PC-9 (cell line): ENCODE measurements at regions not wholly inside any gene's neighbourhood (a gene's known extent, or its start where the extent isn't known, plus 50 kb on each side); places are given as distances from the start of the nearest gene placed in this dataset.

ENCODE experiments used
- BruUV-seq: library from RNA; stranded (reverse); fragments of 400-500 nt; replicated peaks from 2 replicates; lab custom pipeline; 2021; lab: Mats Ljungman, UMichigan
- CTCF ChIA-PET: fragments of 300-600 bp; sonication (Branson Sonifier 250); formaldehyde crosslinking; loops from one replicate; lab custom pipeline; 2022; ENCODE audit warnings: antibody characterized with exemption; lab: Charles Lee
- POLR2A ChIA-PET: fragments of 300-600 bp; sonication (Branson Sonifier 250); formaldehyde crosslinking; loops from one replicate; lab custom pipeline; 2022; ENCODE audit warnings: antibody characterized with exemption; ENCODE audit not compliant: unreplicated experiment; lab: Charles Lee
- DNase-seq, 2 experiments: peaks; one replicate each; pipeline versions ENCODE4 v3.0.0 to v3.0.0-alpha.2; 2015 to 2022; ENCODE audit warnings: mixed read lengths in 1 of 2
- H2AFZ ChIP-seq: fragments of 200-600 bp; sonication (generic); 2 replicates; pipeline ENCODE4 v1.8.1; 2017; ENCODE audit warnings: antibody characterized with exemption
- H3F3A ChIP-seq: fragments of 200-600 bp; sonication (generic); 2 replicates; pipeline ENCODE4 v1.8.1; 2017; ENCODE audit warnings: antibody characterized with exemption, mild to moderate bottlenecking, low read depth; ENCODE audit not compliant: insufficient read depth
- H3K27ac ChIP-seq: fragments of 200-600 bp; sonication (generic); 2 replicates; pipeline ENCODE4 v1.6.1; 2016; ENCODE audit warnings: mixed run types
- H3K27me3 ChIP-seq: fragments of 200-600 bp; sonication (generic); 2 replicates; pipeline ENCODE4 v1.6.1; 2016; ENCODE audit warnings: low read depth, mixed run types; ENCODE audit not compliant: insufficient read depth
- H3K36me3 ChIP-seq: fragments of 200-600 bp; sonication (generic); 2 replicates; pipeline ENCODE4 v1.6.1; 2016; ENCODE audit warnings: low read depth, mixed run types
- H3K4me1 ChIP-seq: fragments of 200-600 bp; sonication (generic); replicated peaks from 2 replicates; pipeline ENCODE4 v1.6.1; 2016; ENCODE audit warnings: mixed run types; ENCODE audit not compliant: insufficient read depth
- H3K4me2 ChIP-seq: fragments of 200-600 bp; sonication (generic); 2 replicates; pipeline ENCODE4 v1.6.1; 2017; ENCODE audit warnings: mixed run types
- H3K4me3 ChIP-seq: fragments of 200-600 bp; sonication (generic); 2 replicates; pipeline ENCODE4 v1.6.1; 2016; ENCODE audit warnings: mixed run types
- H3K79me2 ChIP-seq: fragments of 200-600 bp; sonication (generic); 2 replicates; pipeline ENCODE4 v1.6.1; 2017; ENCODE audit warnings: low read depth, mixed run types
- H3K9me2 ChIP-seq: fragments of 200-600 bp; sonication (generic); 2 replicates; pipeline ENCODE4 v1.8.1; 2017; ENCODE audit warnings: mild to moderate bottlenecking; ENCODE audit not compliant: insufficient read depth
- H3K9me3 ChIP-seq: fragments of 200-600 bp; sonication (generic); 2 replicates; pipeline ENCODE4 v1.8.1; 2016; ENCODE audit warnings: low read depth; ENCODE audit not compliant: insufficient read depth
- H4K20me1 ChIP-seq: fragments of 200-600 bp; sonication (generic); 2 replicates; pipeline ENCODE4 v1.8.1; 2017; ENCODE audit not compliant: insufficient read depth
- CTCF ChIP-seq: fragments of 200-600 bp; sonication (generic); conservative IDR thresholded peaks from 2 replicates; pipeline ENCODE4 v1.6.1; 2017; ENCODE audit warnings: mixed run types, antibody characterized with exemption, mild to moderate bottlenecking, moderate library complexity
- EZH2 ChIP-seq: fragments of 200-600 bp; sonication (generic); IDR thresholded peaks from 2 replicates; pipeline ENCODE4 v1.8.0; 2017; ENCODE audit warnings: antibody characterized with exemption, low read depth
- intact Hi-C: fragments of 100-400 bp; cut with micrococcal nuclease; formaldehyde crosslinking; loops from one replicate; pipeline ENCODE4 v1.10.0; 2022; ENCODE audit not compliant: unreplicated experiment

GRCh38 chr21:27681038-27681437 lies 714.1 kb upstream of the ADAMTS5 start:
- no peak overlapping the region for H2AFZ ChIP-seq
- no peaks in the 10 kb centered on the region for H4K20me1 ChIP-seq
- H3K4me2 ChIP-seq: no peak overlapping the region
- H3K27ac ChIP-seq: no peak overlapping the region
- no peak overlapping the region for H3K4me3 ChIP-seq
- no TSS peak for BruUV-seq
- TF ChIP-seq CTCF: no peak
- no peak for TF ChIP-seq EZH2
- ChIA-PET CTCF (no interaction called here), POLR2A (no interaction called here)
- H3K9me2 ChIP-seq: no peaks in the 10 kb centered on the region
- H3K4me1 ChIP-seq: no peaks in the 10 kb centered on the region
- H3K27me3 ChIP-seq: no peaks in the 10 kb centered on the region
- intact Hi-C loops: no loop called here
- H3F3A ChIP-seq: no peaks in the 10 kb centered on the region
- no peaks in the 10 kb centered on the region for H3K79me2 ChIP-seq
- no peaks in the 10 kb centered on the region for H3K36me3 ChIP-seq
- no peaks in the 10 kb centered on the region for H3K9me3 ChIP-seq
- no peak for DNase-seq

GRCh38 chr21:27680181-27680580 lies 713.3 kb upstream of the ADAMTS5 start:
- TF ChIP-seq EZH2 (no peak), CTCF (no peak)
- DNase-seq: no peak
- H3K79me2 ChIP-seq: no peaks in the 10 kb centered on the region
- H3K4me3 ChIP-seq: no peak overlapping the region
- H2AFZ ChIP-seq: no peak overlapping the region
- no peaks in the 10 kb centered on the region for H3K9me3 ChIP-seq
- no TSS peak for BruUV-seq
- H3K27ac ChIP-seq: no peak overlapping the region
- no peaks in the 10 kb centered on the region for H3F3A ChIP-seq
- ChIA-PET CTCF (no interaction called here), POLR2A (no interaction called here)
- H4K20me1 ChIP-seq: no peaks in the 10 kb centered on the region
- no peaks in the 10 kb centered on the region for H3K4me1 ChIP-seq
- no peaks in the 10 kb centered on the region for H3K9me2 ChIP-seq
- intact Hi-C loops: no loop called here
- H3K27me3 ChIP-seq: no peaks in the 10 kb centered on the region
- H3K36me3 ChIP-seq: no peaks in the 10 kb centered on the region
- no peak overlapping the region for H3K4me2 ChIP-seq

GRCh38 chr21:27678511-27678910 lies 711.6 kb upstream of the ADAMTS5 start:
- no peaks in the 10 kb centered on the region for H3K36me3 ChIP-seq
- H3K27ac ChIP-seq: no peak overlapping the region
- POLR2A ChIA-PET: no interaction called here
- no peaks in the 10 kb centered on the region for H3K4me1 ChIP-seq
- CTCF ChIA-PET: no interaction called here
- intact Hi-C loops: no loop called here
- no peaks in the 10 kb centered on the region for H4K20me1 ChIP-seq
- no peak overlapping the region for H2AFZ ChIP-seq
- no TSS peak for BruUV-seq
- H3K27me3 ChIP-seq: no peaks in the 10 kb centered on the region
- H3K4me2 ChIP-seq: no peak overlapping the region
- DNase-seq: no peak
- H3K9me2 ChIP-seq: no peaks in the 10 kb centered on the region
- TF ChIP-seq CTCF: no peak
- TF ChIP-seq EZH2: no peak
- H3K79me2 ChIP-seq: no peaks in the 10 kb centered on the region
- H3K9me3 ChIP-seq: no peaks in the 10 kb centered on the region
- no peaks in the 10 kb centered on the region for H3F3A ChIP-seq
- H3K4me3 ChIP-seq: no peak overlapping the region
